ENCODE measurements at regions not wholly inside any gene's neighbourhood (a gene's known extent, or its start where the extent isn't known, plus 50 kb on each side); places are given as distances from the start of the nearest gene placed in this dataset.
A peak's percentile ranks its signal among the peaks of the same experiment; 100 is the strongest.
"Not testable (repeated sequence)": the region's sequence is repeated elsewhere in the genome, so short reads cannot be mapped to it uniquely, and the experiment has no call there.

GRCh38 chr10:21343087-21343486 is 182.4 kb downstream of the SKIDA1 start:
- Mint-ChIP-seq H3K36me3 (ENCODE audit: low read depth) (no peaks in the 10 kb centered on the region), H3K4me1 (peaks cover 13% of the 10 kb centered on the region), H3K9me3 (no peaks in the 10 kb centered on the region), H3K27ac (no peak overlapping the region), H3K27me3 (ENCODE audit: insufficient read depth) (no peaks in the 10 kb centered on the region), H3K4me3 (no peak overlapping the region)
- H3K4me1 ChIP-seq (ENCODE audit: control insufficient read depth, insufficient read depth, low read length): peaks cover 3% of the 10 kb centered on the region
- peaks cover 6% of the 10 kb centered on the region for H3K9me3 ChIP-seq (ENCODE audit: control insufficient read depth, low read length)
- DNase-seq: no peak
- H3K36me3 ChIP-seq (ENCODE audit: control insufficient read depth, insufficient read depth, low read length): no peaks in the 10 kb centered on the region
- H3K27ac ChIP-seq (ENCODE audit: low read depth, low read length): no peak overlapping the region
- WGBS, 2 experiments (ENCODE audit: insufficient coverage in 1 of 2, insufficient read length in 1 of 2): 87 to 93% methylated on average over 3 of the region's 3 CpGs
- TF ChIP-seq, protein P1, sequence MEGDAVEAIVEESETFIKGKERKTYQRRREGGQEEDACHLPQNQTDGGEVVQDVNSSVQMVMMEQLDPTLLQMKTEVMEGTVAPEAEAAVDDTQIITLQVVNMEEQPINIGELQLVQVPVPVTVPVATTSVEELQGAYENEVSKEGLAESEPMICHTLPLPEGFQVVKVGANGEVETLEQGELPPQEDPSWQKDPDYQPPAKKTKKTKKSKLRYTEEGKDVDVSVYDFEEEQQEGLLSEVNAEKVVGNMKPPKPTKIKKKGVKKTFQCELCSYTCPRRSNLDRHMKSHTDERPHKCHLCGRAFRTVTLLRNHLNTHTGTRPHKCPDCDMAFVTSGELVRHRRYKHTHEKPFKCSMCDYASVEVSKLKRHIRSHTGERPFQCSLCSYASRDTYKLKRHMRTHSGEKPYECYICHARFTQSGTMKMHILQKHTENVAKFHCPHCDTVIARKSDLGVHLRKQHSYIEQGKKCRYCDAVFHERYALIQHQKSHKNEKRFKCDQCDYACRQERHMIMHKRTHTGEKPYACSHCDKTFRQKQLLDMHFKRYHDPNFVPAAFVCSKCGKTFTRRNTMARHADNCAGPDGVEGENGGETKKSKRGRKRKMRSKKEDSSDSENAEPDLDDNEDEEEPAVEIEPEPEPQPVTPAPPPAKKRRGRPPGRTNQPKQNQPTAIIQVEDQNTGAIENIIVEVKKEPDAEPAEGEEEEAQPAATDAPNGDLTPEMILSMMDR (conservative IDR thresholded peaks at IDR 0.05): no peak
- no peak overlapping the region for H3K4me3 ChIP-seq (ENCODE audit: low read length)
- H3K27me3 ChIP-seq (ENCODE audit: control insufficient read depth, insufficient read depth, low read length, poor library complexity, severe bottlenecking): no peaks in the 10 kb centered on the region
- H3K9ac ChIP-seq (ENCODE audit: extremely low read depth, low read length, poor library complexity, severe bottlenecking): no peak overlapping the region

GRCh38 chr10:21342499-21342898 is 183.0 kb downstream of the SKIDA1 start:
- H3K27me3 Mint-ChIP-seq (ENCODE audit: insufficient read depth): not testable (repeated sequence)
- H3K4me1 Mint-ChIP-seq: peaks cover 15% of the 10 kb centered on the region

GRCh38 chr10:21340331-21340730 is 185.2 kb downstream of the SKIDA1 start:
- H3K4me1 Mint-ChIP-seq: peaks cover 23% of the 10 kb centered on the region
- TF ChIP-seq, protein P1 (conservative IDR thresholded peaks at IDR 0.05): no peak
- H3K4me3 ChIP-seq (ENCODE audit: low read length): no peak overlapping the region
- peaks cover 2% of the 10 kb centered on the region for H3K9me3 Mint-ChIP-seq
- H3K36me3 Mint-ChIP-seq (ENCODE audit: low read depth): no peaks in the 10 kb centered on the region
- no peaks in the 10 kb centered on the region for H3K36me3 ChIP-seq (ENCODE audit: control insufficient read depth, insufficient read depth, low read length)
- no peak overlapping the region for H3K4me3 Mint-ChIP-seq
- H3K27me3 ChIP-seq (ENCODE audit: control insufficient read depth, insufficient read depth, low read length, poor library complexity, severe bottlenecking): no peaks in the 10 kb centered on the region
- H3K27ac ChIP-seq (ENCODE audit: low read depth, low read length): no peak overlapping the region
- no peak for DNase-seq
- H3K9me3 ChIP-seq (ENCODE audit: control insufficient read depth, low read length): no peaks in the 10 kb centered on the region
- peaks cover 11% of the 10 kb centered on the region for H3K4me1 ChIP-seq (ENCODE audit: control insufficient read depth, insufficient read depth, low read length)
- no peaks in the 10 kb centered on the region for H3K27me3 Mint-ChIP-seq (ENCODE audit: insufficient read depth)
- H3K27ac Mint-ChIP-seq: no peak overlapping the region
- WGBS, 2 experiments (ENCODE audit: insufficient coverage in 1 of 2, insufficient read length in 1 of 2): 93 to 94% methylated on average over 3 of the region's 3 CpGs
- no peak overlapping the region for H3K9ac ChIP-seq (ENCODE audit: extremely low read depth, low read length, poor library complexity, severe bottlenecking)

More at GRCh38 chr10:21342499-21342898, 183.0 kb downstream of the SKIDA1 start:
- not testable (repeated sequence) for DNase-seq; H3K4me3 Mint-ChIP-seq; H3K27ac ChIP-seq (ENCODE audit: low read depth, low read length); H3K4me1 ChIP-seq (ENCODE audit: control insufficient read depth, insufficient read depth, low read length); H3K4me3 ChIP-seq (ENCODE audit: low read length); H3K27ac Mint-ChIP-seq; H3K9me3 ChIP-seq (ENCODE audit: control insufficient read depth, low read length); H3K27me3 ChIP-seq (ENCODE audit: control insufficient read depth, insufficient read depth, low read length, poor library complexity, severe bottlenecking); H3K9me3 Mint-ChIP-seq; H3K9ac ChIP-seq (ENCODE audit: extremely low read depth, low read length, poor library complexity, severe bottlenecking); H3K36me3 Mint-ChIP-seq (ENCODE audit: low read depth); H3K36me3 ChIP-seq (ENCODE audit: control insufficient read depth, insufficient read depth, low read length)
- WGBS, 2 experiments (ENCODE audit: insufficient coverage in 1 of 2, insufficient read length in 1 of 2): 96 to 100% methylated on average over 1 of the region's 1 CpG

- Mint-ChIP-seq H3K27ac (peak overlapping the region; percentile 58), H3K4me3 (no peak overlapping the region), H3K27me3 (ENCODE audit: insufficient read depth) (no peaks in the 10 kb centered on the region), H3K9me3 (peaks cover 2% of the 10 kb centered on the region), H3K36me3 (ENCODE audit: low read depth) (no peaks in the 10 kb centered on the region), H3K4me1 (peaks cover 19% of the 10 kb centered on the region)
- TF ChIP-seq, protein P1 (conservative IDR thresholded peaks at IDR 0.05): peak; percentile 30
- H3K27ac ChIP-seq (ENCODE audit: low read depth, low read length): no peak overlapping the region
- WGBS, 2 experiments (ENCODE audit: insufficient coverage in 1 of 2, insufficient read length in 1 of 2): 83 to 84% methylated on average over 5 to 7 of the region's 7 CpGs
- no peaks in the 10 kb centered on the region for H3K36me3 ChIP-seq (ENCODE audit: control insufficient read depth, insufficient read depth, low read length)
- peak overlapping the region; percentile 27 for H3K9ac ChIP-seq (ENCODE audit: extremely low read depth, low read length, poor library complexity, severe bottlenecking)
- peaks cover 8% of the 10 kb centered on the region for H3K4me1 ChIP-seq (ENCODE audit: control insufficient read depth, insufficient read depth, low read length)
- H3K27me3 ChIP-seq (ENCODE audit: control insufficient read depth, insufficient read depth, low read length, poor library complexity, severe bottlenecking): no peaks in the 10 kb centered on the region
- DNase-seq: no peak
- H3K4me3 ChIP-seq (ENCODE audit: low read length): peak overlapping the region; percentile 57
- no peaks in the 10 kb centered on the region for H3K9me3 ChIP-seq (ENCODE audit: control insufficient read depth, low read length)
Measured at GRCh38 chr10:21337171-21337792, 188.2 kb downstream of the SKIDA1 start.

Data from endodermal cell (in vitro differentiated cells).